Activated effector memory CD4-positive, alpha-beta T cell treated with Interleukin-2 at 50 U/mL for 16 hours (primary cell): ENCODE measurements at regions not wholly inside any gene's neighbourhood (a gene's known extent, or its start where the extent isn't known, plus 50 kb on each side); places are given as distances from the start of the nearest gene placed in this dataset.

Experiments used
- DNase-seq: peaks from one replicate; pipeline ENCODE4 v3.0.0-alpha.2; 2020

DNA sequence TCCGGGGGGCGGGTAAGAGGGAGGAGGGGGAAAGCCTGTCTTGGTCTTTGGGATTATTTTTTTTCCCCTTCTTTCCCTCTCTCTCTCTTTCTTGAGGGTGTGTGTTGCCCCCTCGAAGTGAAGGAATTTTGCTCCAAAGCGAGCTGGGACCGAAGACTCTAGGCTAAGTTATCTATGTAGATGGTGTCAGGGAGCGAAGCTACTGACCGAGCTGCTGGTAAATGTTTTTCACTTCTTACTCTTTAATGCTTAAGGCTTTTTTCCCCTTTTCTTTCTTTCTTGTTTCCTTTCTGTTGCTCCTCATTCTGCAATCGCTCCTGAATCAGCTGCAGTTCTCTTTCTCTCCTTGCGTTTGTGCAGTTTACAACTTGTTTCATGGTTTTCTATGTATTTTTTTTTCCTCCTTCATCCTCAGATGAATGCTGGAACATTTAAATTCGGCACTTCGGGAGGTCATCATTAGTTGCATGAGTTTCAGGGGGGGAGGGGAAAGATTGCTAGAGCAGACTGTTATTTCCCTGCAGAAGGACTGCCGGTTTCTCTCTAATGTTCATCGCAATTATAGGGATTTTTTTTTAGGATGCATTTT lies 1312.0 kb upstream of the WWC1 start:
- DNase-seq = no peak

GRCh38 chr5:166980666-166981065 lies 1310.8 kb upstream of the WWC1 start:
- DNase-seq = no peak

DNA sequence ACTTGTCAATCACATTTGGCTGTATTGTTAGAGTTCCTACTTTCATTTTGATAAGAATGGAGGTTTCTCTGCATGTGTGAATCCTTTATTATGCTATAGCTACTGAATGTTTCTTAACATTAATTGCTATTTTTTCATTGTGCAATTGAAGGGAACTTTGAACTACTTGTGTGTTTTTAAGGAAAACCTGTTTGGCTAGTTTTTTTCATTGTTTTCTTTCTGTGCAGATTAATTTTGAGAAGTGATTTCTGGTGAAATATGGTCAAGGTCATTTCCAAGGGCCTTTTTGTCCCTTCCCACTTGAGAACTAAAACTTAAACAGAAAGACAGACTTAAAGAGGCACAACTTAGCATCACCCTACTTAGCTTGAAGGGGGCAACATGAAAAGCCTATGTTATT lies 1309.2 kb upstream of the WWC1 start:
- DNase-seq = no peak

GRCh38 chr5:166991601-166992000 lies 1299.8 kb upstream of the WWC1 start:
- no peak for DNase-seq

DNA sequence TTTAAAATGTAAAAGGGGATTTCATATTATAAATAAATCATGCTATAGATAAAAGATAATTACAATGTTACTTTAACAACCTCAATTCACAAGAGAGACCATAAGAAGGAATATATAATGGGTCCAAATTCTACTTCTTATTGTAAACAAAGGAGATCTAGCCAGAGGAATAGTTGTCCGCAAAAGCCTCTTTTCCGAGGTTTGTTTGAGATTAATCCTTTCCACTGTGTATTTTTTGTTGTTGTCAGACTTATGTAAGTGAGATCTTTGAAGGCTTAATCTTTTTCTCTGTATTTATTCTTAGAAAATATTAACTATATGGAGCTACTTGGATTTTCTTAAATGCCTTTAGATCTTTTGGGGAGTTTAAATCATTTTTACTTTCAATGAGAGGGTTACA lies 1299.3 kb upstream of the WWC1 start:
- DNase-seq = no peak

DNA sequence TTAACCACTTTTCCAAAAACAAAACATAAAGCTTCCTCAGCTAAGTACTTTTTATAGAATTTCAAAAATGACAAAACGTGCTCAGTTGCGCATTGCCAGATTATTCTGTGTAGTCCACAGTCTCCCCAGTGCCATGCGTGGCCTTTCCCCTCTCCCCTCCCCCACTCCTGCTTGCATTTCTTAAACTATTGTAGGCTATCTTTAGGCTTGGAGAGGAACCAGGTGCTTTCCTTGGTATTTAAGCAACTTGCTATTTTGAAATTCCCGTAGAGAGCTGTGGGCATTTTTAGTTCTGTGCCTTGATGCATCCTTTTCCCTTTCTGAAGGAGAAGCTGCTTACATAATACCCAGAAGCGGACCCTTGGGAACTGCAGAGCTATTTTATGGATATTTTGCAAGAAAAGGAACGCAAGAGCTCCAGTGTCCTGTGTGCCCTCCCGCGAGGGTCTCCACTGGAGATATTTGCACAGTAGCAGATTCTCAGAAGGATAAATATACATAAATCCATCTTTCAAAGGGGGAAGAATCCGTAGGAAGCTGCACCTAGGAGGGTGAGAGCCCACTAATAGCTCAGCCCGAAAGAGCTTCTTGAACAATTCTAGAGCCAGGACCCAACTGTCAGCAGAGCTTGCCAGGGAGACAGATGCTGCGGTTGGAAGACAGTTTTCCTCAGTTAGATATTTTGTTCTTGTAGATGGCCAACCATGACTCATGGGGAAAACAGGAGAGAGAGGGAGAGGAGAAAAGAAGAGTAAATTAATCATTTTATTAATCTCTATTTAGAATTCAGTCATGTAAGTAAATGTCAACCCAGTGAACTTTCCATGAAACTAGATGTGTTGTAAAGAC lies 1298.3 kb upstream of the WWC1 start:
- no peak for DNase-seq

- DNase-seq = no peak
Measured at GRCh38 chr5:166994226-166994625, 1297.2 kb upstream of the WWC1 start.

- no peak for DNase-seq
Measured at GRCh38 chr5:167001246-167001645, 1290.2 kb upstream of the WWC1 start.

DNA sequence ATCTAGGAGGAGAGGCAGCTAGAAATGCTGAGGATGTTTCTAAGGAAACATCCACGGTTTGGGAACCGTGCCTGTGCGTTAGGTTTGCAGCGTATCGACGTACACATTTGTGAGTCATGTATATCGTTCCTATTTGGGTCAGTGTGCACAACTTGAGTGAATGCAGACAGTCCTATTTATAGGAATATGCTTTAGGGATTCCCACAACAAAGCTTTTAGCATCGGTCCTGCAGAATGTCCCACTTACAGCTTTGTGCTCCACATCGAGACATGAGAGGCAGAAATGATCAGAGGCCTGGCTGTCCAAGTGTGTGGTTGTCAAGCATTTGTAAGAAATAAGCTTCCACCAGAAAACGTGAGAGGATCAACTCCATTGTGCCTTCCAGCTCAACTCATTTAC lies 1282.7 kb upstream of the WWC1 start:
- DNase-seq = no peak

DNA sequence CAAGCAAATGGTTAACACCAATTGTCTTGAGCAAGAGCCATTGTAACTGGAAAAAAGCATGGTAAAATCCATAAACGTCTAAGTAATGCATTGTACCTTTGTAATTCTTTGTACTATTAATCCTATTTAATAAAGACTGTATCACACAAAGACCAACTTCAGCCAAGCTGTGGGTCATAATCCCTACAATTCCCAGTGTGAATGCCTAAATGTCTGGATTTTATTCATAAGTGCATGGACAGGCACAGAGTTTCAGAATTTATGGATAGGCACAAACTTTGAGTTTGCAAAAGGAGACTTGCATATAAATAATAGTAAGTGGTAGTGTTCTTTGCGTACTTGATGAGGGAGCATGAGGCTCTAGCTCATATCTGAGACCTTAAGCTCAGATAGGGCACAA lies 1280.2 kb upstream of the WWC1 start:
- DNase-seq = no peak

DNA sequence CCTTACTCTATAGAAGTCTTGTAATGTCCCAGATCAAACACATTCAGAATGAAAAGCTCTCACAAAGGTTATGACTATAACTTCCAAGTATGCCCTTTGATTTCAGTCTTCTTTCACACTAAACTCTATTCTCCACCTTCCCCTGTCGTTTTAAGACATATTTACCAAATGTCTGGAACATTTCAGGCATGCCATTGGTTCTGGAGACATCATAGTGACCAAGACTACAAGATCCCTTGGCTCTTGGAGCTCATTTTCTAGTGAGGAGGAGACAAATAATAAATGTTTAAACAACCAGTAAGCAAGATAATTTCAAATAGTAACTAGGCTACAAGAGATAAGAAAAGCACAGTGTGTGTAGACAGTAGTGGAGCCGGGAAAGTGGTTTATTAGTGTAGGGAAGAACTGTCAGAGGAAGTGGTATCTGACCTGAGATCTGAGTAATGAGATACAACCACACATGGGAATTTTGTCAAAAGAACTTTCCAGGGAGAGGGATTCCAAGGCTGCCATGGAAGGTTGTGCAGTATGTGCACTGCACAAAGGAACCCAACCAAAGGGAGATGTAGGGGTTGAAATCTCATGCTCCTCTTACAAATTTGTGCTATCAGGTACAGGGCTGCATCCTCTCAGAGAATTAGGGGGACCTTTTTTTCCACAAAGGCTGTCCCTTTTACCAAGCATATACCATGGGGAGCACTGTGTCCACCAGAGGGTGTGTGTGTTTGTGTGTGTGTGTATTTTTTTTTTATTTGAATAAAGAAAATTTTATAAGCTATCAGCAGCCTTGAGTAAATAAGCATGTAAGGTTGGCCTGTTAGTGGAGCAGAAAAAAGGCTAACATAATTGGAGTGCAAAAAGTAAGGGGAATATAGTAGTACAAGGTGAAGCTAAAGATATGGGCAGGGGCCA lies 1279.1 kb upstream of the WWC1 start:
- no peak for DNase-seq

DNA sequence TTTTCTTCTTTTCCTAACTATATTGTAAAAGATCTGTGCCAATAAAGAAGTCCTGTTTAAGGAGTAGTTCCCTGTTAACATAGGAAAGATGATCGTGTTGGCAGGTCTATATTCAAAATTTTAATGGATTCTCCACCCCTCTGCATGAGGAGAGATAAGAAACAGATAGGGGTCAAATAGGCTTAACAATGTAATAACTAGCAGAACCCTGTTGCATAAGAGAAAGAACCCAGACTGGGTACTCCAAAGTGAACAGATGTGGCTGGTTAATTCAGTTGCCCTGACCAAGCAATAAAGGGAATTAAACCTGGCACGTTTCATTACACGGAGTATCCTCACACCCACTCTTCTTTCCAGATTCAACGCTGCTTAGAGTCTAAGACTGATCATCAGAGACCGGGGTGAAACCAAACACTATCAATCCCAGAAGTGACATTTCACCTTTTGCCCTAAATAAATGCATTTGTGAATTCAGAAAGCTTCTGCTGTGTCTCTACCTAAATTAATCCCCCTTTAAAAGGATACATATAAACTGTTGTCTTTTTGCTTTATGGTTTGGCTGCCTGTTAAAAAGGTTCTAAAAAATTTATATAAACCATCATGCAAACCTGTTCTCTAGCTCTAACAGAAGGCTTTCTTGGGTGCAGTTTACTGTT lies 1276.9 kb upstream of the WWC1 start:
- no peak for DNase-seq

- no peak for DNase-seq
Measured at GRCh38 chr5:167020418-167020817, 1271.0 kb upstream of the WWC1 start.

GRCh38 chr5:167029488-167029887 lies 1262.0 kb upstream of the WWC1 start:
- no peak for DNase-seq

DNA sequence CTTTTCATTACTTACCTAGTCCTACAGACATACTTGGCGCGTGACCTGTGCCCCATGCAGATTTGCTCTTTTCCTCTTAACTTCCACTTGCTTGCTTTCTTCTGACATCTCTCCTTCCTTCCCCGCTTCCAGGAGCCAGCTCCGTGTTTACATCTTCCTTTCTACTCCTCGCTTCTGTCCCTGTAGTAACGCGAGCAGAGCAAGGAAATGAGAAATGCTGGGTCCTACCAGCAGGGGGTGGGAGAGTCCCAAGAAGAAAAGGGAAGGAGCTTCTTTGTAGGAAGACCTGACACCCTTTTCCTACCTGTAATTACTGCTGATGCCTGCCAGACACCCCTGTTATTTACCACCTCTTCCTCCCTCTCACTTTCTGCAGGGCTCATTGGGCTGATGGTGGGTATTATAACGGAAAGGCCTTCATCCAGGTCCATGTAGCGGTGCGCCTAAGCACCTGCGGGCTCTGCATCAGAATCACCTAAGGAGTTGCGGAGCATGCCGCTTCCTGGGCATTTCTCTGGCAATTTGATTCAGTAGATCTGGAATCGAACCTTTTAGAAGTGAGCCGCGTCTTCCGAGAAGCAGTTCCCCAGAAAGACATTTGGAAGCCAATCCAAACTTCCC lies 1260.8 kb upstream of the WWC1 start:
- no peak for DNase-seq

- DNase-seq = no peak
Measured at GRCh38 chr5:167036585-167036984, 1254.9 kb upstream of the WWC1 start.

GRCh38 chr5:167049043-167049663 lies 1242.3 kb upstream of the WWC1 start:
- DNase-seq = no peak

GRCh38 chr5:167049771-167050567 lies 1241.5 kb upstream of the WWC1 start:
- no peak for DNase-seq

GRCh38 chr5:167050568-167051401 lies 1240.7 kb upstream of the WWC1 start:
- no peak for DNase-seq

DNA sequence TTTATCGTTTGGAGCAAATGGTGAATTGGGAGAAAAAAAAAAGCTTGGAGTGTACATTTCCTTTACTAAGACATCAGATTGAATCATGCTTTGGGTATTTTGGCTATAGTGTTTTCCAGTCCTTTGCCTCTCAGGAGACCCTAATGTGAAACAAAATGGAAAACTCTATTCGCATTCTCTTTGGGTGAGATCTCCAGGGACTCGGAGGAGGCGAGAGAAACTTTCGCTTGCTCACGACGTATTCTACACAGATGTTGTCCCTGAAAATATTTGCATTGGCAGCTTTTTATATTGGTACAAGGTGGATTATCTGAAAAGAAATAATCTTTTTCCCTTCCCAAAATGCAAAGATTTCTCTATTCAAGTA lies 1240.1 kb upstream of the WWC1 start:
- no peak for DNase-seq
